Spleen (tissue), 7 donors: ENCODE measurements at regions not wholly inside any gene's neighbourhood (a gene's known extent, or its start where the extent isn't known, plus 50 kb on each side); places are given as distances from the start of the nearest gene placed in this dataset.

Source experiments
- CTCF ChIP-seq, 11 experiments: fragments of 200-600 bp in 7 of 11; fragments of 450-650 bp in 4 of 11; sonication (generic) in 4 of 11; IDR thresholded peaks in 8 of 11; conservative IDR thresholded peaks in 3 of 11; 1 replicate in 7 of 11; 2 replicates in 4 of 11; pipeline versions ENCODE4 v1.4.0 to v1.8.0; 2016 to 2021; ENCODE audit warnings: antibody characterized with exemption in 11 of 11, inconsistent platforms in 4 of 11, mild to moderate bottlenecking in 1 of 11
- POLR2A ChIP-seq, 3 donors: fragments of 450-650 bp; IDR thresholded peaks; one replicate each; pipeline ENCODE4 v1.5.1; 2017; ENCODE audit warnings: antibody characterized with exemption in 3 of 3, mild to moderate bottlenecking in 1 of 3
- POLR2AphosphoS5 ChIP-seq, 3 donors: sonication (generic); formaldehyde crosslinking; IDR thresholded peaks; one replicate each; pipeline ENCODE4 v1.5.1; 2017; ENCODE audit warnings: antibody characterized with exemption in 3 of 3
- donor health status: DM: no; HTN: no; CAD: no; lungs with moderate emphysema.
- donor health status: DM: no; HTN: no; CAD: no.
- donor health status: DM: no; HTN: no; CAD: no.

- TF ChIP-seq CTCF (IDR thresholded peaks at IDR 0.05 in 8 of 11, conservative IDR thresholded peaks at IDR 0.05 in 3 of 11) = no peak
- TF ChIP-seq POLR2A (IDR thresholded peaks at IDR 0.05) = no peak
- TF ChIP-seq POLR2AphosphoS5 (IDR thresholded peaks at IDR 0.05) = no peak
These were observed 63.4 kb upstream of the DIO3 start for GRCh38 chr14:101497684-101498525.
